ENCODE measurements at regions not wholly inside any gene's neighbourhood (a gene's known extent, or its start where the extent isn't known, plus 50 kb on each side); places are given as distances from the start of the nearest gene placed in this dataset.

DNA sequence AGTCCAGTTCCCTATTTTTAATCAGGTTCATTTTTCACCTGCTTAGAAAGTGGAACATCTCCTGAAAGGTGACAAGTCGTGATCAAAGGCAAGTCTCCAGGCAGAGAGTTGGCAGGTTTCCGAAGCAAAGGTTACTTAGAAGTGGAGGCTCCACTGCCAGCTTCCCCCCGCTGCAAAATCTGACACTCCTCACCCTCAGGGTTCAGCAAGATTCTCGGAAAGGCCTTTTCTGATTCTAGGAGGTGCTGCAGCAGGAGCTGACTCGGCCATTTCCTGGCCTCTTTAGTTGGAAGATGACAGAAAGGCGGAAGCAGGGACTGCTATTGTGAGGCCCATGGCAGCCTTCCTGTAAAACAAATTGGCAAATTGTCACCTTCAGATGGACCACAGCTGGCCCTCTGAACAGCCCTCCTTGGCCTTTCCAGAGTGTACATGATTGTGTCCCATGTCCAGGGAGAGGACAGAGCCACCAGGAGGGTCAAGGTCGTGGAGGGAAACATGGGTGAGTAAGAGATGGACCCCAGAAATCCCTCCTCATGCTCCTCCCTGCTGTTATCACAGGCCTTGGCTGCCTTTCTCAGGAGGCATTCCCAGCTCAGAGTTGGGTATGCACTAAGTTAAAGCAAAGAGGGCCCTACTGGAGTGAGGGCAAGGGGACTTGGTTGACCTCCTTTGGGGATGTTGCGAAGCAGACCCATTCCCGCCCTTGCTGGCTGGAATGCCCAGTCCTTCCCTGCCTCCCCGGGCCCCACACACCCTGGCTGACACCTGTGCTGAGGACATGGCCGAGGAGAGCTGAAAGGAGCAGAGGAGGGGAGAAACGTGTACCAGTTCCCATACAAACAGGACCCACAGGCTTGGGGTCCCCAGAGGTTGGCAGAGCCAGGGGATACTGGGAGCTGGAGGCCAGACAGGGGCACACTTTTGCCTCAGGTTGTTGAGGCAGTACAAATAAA, 115.5 kb upstream of the IRF2BP2 start:
- DNase-seq, result peak; percentile 62

DNA sequence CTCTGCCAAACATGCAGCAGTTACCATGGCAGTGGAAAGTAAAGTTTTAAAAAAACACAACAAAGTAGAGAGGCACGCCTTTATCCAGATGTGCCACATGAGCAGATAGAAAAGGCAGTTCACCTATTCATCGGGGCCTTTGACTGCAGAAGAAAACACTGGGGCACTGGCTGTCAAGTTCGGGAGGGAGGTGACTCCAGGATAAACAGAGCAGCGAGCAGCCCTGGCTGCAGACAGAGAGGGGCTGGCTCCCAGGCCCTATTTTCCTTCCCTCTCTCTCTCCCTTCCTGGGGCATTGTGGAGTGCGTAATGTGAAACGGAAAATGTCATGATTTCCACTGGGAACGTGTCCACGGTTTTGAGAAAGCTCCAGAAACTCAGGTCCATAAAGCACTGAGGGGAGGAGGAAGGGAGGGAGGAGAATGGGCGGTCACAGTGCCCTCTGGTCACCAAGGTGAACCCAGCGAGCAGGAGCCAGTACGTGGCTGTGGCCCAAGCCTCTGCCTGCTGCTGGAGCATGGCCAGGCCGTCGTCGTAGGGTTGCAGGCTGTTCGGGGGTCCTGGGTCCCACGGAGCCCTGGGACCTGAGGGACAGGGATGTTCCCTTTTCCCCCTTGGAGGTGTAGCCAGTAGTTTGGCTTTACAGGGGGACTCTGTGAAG, 114.7 kb upstream of the IRF2BP2 start:
- no peak for DNase-seq

DNA sequence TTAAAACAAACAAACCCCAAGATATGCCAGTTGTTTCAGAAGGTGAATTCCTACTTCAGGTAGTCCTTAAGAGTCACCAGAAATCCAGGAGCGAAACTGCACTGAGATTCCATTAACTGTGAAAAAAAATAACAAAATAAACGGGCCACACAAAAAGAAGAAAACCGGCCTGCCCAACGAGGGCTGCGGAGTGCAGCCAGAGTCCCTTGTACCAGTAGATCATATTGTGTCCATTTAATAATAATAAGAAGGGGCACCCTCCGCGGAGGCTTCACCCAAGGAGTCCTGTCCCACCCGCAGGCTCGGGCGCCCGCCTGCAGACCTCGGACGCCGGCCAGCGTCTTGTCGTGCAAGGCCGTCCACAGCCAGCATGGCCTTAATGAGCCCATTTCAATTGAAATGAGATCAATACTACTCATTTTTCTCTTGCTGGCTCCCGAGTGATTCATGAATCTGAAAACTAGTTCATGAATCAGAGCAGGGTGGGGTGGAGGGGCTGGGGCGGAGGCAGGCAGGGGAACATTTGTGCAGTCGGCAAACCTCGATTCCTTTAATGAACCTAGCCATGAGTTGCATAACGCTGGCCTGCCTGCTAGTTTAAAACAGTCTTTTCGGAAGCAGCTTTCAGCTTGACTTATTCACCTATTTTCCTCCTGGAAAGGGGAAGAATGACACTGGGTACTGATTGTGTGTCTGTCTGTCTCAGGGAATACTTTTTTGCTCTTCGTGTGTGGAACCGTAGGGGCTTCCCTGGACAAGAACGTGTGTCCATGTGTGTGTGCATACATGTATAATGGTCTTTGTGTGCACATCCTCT, 113.1 kb upstream of the IRF2BP2 start:
- DNase-seq, result peak; percentile 61

DNA sequence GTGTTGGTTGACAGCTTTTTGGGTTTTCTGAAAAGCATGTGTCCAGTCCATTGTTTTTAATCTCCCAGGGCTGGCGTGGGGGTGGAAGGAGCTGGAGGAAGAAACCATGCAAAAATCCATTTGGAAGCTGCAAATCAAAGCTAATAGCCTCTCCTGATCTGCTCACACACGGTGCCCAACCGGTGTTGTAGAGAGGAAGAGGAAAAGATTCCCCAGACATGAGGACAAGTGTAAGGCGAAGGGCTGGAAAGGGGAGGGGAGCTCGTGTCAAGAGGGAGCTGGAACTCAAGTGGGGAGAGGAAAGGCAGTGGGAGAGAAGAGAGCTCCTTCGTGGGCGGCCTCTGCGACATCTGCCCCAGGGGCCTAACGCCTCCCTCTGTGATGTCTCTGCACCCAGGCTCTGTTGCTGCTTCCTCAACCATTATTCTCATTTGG, 112.3 kb upstream of the IRF2BP2 start:
- DNase-seq, result no peak

DNA sequence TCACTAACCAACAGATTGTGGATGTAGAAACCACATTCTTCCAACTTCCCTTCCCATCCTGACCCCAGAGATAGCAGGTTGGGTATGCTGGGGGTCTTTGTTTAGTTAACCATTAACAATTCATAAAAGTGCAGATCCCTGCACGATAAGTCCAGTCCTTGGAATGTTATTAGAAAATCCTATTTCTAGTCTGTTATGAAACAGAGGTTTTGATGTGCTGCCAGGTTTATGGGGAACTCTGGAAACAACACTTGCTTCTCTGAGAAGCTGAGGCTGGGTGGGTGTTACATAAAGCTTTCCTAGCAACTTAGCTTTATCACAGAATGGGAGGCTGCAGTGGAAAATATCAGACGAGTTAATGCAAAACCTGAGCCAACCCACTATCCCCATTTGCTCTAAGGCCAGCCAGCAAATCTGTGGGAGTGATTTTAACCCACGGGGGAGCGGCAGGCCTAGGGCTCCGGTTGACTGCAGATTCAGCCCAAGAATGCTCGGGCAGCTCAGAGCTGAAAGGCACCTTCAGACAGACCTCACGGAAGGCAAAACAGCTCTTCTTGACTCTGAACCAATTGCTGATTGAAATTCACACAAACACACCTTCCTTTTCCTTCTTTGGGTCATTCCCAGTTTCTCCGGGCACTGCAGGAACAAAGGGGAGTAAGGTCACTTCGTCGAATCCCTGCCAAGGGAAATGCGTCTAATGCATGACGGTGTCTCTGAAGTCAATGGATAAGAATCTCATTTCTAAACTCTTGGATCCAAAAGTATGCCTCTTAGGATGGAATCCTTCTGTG, 111.7 kb upstream of the IRF2BP2 start:
- DNase-seq, result no peak

DNA sequence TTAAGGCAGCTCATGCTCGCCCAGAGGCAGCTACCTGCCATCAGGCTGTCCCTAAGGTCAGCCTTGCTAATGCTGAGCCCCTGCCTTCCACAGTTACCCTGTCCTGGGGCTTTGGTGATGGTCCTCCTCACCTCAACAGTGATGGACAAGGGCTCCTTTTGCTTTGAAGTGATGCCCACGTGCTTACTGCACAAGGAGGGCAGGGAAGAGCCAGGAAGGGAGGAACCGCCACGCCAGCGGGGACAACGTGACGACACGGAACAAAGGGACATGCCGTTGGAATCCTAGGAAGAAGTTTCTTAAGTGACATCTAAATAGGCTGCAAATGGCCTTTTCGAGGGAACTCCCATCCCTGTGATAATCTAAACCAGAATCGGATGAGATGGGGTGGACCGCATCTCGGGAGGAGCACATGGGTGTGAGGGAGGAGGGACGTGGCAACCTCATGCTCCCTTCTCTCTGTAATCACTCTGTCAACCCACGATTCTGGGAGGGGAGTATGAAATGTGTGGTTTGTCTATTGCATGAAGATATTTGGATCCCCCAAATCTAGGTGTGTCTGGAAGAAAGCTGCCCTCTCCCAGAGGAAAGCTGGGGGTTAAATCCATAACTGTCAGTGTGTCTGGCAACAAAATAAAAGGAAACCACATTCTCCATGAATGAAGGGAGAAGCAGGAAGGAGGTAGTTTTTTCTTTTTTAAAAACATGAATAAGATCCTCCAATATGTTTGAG, 110.9 kb upstream of the IRF2BP2 start:
- DNase-seq, result no peak

DNA sequence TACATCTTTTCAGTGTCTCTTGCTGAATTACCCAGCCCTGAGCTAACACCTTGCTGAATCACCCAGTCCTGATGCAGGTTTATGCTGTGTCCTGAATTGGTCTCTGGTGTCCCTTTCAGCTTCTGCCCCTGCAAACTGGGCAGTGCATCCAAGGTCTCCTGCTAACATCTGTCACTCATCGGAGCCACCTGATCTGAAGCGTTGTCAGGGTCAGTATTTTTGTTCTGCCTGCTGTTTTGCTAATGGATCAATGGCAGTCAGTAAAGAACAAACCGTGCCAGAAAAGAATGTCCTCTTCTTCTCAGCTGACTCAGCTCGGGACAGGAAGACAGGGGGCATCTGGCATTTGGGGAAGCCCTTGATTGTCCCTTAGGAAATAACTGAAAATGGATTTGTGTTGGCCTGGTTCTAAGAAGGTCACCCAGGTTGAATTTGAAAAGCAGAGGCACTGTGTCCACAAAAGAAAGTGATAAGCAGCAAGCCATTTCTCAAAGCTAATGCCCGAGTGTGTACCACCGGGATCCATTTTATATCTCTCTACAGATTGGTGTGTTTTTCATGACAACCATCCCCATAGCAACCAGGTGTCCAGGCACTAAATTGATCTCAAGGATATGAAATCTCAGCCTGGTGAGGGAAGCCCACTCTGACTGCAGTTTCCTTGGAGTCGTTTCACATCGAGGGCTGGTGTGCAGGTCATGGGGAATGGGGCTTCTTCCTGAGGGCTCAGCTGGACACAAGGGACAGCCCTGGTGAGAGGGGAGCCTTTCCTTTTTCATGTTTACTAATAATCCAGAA, 109.7 kb upstream of the IRF2BP2 start:
- DNase-seq, result no peak

DNA sequence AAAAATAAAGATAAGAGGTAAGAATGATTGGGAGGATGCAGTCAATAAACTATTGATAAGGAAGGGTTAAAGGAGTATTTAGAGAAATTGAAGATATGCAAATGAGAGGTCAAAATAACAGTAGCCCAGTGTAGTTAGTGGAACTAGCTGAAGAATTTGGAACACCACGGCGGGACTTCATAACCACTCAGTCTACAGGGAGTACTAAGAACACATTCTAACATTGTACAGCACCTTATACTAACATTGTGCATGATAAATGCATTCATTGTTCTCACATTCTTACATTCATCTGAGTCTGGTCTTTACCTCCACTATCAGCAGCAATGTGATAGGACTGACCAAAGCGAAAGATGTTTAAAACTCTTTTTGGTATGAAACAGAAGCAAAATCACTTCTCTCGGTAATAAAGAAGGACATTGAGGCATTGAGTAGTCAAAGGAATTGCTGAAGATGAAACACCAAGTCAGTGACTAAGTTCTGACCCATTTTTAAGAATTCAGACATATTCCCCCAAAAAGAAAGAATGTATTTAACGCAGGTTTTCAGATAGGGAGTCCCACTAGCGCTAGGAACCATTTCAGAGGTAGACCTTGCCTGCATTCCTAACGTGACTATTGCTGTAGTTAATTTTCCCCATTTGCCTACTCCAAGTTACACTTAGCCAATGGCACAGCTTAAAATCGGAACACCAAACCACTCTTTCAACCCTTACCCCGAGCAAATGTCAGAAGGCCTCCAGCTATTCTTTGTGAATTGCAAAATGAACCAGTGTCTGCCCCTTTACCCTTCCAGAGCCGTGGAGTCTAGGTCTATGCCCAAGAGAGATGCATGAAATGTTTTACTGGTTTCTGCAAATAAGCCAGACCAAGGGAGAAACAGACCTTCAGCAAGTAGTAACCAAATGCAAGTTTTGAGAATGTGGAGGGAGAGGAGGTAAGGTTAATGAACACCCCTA, 108.8 kb upstream of the IRF2BP2 start:
- DNase-seq, result no peak

DNA sequence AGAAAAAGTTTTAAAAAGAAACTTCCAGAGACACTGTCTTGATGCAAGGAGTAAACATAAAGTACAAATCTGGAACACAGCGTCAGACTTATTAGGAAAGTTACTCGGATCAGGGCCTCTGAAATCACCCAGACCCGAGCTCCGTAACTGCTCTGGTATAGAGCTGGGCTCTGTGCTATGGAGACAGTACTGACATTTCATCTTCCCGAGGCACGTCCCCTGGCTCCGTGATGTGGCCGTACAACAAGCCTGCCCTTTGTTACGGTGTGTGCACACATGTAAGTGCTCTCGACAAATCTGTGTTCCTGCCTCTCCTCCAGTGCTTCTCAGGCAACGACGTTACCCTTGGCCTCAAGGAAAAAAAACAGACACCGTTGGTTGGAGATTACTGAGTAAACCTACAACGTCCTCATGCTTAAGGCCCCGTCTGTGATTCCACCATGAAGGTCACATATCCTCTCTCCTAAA, 107.0 kb upstream of the IRF2BP2 start:
- no peak for DNase-seq

DNA sequence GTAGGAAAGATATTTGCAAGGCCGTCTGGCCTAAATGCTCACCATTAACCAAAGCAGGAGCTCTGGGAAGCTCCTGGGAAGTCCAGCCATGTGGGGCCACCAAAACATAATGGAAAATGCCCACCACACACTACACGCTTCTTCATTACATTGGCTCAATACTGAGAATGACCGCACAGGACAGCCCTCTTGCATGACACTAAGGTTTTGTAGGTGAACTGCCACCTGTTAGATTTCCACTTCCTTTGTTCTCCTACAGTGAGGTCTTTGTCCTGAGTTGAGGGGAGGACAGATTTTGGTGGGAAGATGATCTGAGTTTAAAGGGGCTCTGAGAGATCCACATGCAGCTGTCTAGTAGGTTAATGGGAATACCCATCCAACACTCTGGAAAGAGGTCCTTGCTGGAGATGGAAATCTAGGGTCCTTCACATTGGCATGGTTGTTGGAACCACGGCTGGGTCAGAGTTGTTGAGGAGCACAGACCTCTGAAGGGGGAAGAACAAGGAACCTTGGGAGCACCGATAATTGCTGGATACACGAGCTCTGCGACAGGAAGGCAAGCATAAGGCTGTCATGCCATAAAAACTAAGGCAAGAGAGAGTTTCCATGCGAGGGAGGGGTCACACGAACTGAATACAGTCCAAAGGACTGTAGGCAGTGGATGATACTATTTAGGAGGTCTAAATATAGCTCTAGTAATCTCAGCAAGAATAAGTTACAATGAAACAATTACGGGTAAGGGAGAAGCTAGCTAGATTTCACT, 105.5 kb upstream of the IRF2BP2 start:
- no peak for DNase-seq

DNA sequence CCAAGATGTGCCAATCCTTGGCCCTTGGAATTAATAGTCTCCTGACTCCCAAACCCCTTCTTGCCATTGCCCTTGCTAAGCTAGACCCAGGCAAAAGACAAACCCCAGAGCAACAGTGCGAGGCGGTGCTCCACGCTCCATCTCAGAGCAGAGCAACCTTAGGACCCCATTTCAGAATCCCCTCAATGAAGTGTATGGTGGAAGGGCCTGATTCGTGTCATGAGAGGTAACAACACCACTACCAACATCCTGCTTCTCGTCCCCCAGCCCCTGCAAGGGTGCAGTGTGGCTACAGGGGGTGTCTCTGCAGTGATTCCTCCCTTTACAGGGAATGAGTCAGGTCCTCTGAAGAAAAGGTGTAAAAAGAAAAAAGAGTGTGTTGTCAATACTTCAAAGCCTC, 103.9 kb upstream of the IRF2BP2 start:
- DNase-seq, result no peak

DNA sequence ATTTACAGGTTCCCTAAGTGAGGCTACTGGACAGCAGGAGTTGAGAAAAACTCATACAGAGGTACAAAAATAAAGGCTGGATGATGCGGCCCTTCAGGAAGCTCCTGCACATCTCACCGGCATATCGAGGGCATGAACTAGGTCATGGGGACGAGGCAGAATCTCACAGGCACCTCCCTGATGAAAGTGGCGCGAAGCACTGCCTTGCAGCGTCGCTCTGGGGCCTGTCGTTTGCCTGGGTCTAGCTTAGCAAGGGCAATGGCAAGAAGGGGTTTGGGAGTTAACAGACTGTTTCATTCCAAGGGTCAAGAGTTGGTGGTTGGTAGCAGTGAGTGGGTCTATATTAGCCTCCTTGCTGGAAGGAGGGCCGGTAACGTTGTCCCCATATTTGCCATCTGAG, 103.5 kb upstream of the IRF2BP2 start:
- DNase-seq, result no peak

DNA sequence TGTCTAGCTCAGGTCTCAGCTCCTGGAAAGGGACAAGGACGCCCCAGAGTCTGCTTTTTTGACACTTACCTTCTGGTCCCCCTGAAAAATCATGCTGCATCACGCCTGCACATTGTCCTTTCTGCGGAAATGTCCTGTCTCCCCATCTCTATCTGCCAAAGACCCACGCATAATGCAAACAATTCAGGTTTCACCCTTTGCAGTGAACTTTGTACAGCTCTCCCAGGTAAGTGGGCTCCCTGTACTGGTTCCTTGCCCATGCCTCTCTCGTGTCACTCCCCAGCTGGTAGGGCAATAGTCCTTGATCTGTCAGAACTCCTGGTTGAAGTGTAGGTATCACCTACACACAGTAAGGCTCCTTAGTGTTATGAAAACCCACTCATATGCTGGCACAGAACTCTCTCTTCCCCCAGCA, 102.9 kb upstream of the IRF2BP2 start:
- DNase-seq, result no peak

DNA sequence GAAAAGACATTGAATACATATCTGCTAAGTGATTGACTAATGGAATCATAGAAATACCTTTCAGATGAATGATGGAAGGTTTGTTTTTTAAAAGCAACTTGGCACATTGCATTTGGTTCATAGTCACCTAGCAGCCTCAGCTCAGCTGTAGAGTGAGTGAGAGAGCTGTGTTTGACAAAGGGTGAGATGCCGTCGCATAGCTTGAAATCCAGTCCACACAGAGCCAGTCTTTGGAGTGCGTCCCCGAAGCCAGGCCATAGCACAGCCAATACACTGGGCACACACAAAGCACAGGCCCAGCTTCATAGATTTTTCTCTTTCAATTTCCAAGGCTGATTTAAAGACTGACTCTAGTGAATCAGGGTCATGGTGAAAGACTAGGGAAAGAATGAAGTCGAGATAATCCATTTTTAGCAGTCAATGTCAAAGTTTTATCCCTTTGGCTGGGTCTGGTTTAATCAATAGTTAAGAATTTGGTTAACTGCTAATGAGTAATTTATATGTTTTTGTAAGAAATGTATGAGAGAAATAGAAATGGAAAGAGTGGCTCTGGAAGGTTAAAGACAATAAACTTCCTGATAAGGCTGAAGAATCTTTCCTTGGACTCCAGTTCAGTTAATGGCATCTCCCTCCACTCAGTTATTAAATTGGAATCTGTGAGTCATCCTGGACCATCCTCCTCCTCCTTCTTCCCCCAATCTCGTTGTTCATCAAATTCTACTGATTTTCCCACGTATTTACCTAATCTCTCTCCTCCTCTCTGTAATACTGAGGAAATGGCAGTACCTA, 101.2 kb upstream of the IRF2BP2 start:
- DNase-seq, result no peak

DNA sequence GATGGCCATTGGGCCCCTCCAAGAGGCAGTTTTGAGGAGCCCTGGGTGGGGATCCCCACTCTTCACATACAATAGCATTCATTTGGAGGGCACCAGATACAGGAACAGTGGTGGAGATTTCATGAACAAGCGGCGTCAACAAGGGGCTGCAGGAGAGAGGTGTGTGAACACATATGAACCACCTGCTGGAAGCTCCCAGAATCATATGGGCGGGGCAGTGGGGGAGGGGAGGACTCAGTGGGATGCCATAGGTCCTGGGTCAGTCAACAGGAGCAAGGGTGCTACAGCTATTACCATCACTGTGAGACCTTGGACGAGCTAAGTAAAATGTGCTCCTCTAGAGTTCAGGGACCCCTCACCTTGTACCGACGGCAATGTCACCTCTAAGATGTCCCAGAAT, 100.4 kb upstream of the IRF2BP2 start:
- no peak for DNase-seq

DNA sequence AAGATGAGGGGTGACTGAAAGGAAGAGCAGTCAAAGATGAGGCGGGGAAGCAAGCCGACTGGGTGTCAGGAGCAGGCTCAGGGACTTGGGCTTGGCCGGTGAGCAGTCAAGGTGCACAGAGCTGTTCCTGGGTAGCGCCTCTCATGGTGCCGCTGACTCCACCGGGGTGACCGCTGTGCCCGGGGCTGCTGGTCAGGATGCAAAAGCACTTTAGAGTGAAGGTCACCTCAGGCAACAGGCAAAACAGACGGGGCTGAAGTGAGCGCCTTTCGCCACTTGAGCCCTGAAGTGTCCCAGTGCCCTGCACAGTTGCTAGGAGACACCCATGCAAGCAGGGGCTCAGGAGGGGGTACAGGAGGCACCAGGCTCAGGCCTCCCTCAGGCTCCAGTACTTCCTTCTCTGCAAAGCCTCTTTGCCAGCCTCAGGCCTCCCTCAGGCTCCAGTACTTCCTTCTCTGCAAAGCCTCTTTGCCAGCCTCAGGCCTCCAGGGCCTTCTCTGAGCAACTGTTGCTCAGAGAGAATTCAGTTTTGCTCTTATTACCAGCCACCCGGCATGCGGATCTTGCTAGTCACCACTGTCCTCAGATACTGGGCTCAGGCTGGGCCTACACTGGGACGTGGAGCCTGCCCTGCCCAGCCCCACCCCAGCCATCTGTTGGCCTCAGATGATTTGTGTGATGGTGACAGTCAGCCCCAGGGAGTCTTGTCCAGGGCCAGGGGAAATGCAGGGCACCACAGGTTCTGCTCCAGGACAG, 99.7 kb upstream of the IRF2BP2 start:
- DNase-seq, result peak; percentile 7
